ENCODE measurements at regions not wholly inside any gene's neighbourhood (a gene's known extent, or its start where the extent isn't known, plus 50 kb on each side); places are given as distances from the start of the nearest gene placed in this dataset.

DNA sequence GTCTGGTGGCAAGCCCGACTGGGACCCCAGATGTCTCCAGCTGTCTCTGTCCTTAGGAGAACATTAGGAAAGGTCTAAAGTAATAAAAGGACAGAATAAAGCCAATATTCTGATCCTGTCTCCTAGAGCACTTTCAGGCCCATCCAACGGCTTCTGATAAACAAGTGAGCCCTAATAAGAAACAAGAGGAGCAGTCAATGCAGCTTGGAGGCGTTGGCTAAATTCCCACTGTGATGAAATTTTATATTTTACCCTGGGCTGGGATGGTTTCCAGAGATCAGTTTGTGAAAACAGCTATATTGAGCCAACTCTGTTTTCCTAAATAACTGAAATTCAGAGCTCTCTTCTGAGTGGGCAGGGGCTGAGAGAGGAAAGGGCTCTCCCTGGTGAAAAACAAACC, 55.5 kb upstream of the SRRM4 start:
- TF ChIP-seq SP1 (IDR thresholded peaks at IDR 0.05; ENCODE audit: low read depth) (no peak), RAD21 (IDR thresholded peaks at IDR 0.05; ENCODE audit: low read depth) (no peak), ZFX (IDR thresholded peaks at IDR 0.05) (no peak), SIN3A (IDR thresholded peaks at IDR 0.05; ENCODE audit: low read depth) (no peak), POLR2A (IDR thresholded peaks at IDR 0.05; ENCODE audit: borderline replicate concordance, extremely low read depth, insufficient read depth, insufficient read length) (no peak), EZH2phosphoT487 (IDR thresholded peaks at IDR 0.05; ENCODE audit: borderline replicate concordance) (no peak)
- TF ChIP-seq, protein P1, sequence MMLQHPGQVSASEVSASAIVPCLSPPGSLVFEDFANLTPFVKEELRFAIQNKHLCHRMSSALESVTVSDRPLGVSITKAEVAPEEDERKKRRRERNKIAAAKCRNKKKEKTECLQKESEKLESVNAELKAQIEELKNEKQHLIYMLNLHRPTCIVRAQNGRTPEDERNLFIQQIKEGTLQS (IDR thresholded peaks at IDR 0.05) = no peak
- TF ChIP-seq, protein P2, sequence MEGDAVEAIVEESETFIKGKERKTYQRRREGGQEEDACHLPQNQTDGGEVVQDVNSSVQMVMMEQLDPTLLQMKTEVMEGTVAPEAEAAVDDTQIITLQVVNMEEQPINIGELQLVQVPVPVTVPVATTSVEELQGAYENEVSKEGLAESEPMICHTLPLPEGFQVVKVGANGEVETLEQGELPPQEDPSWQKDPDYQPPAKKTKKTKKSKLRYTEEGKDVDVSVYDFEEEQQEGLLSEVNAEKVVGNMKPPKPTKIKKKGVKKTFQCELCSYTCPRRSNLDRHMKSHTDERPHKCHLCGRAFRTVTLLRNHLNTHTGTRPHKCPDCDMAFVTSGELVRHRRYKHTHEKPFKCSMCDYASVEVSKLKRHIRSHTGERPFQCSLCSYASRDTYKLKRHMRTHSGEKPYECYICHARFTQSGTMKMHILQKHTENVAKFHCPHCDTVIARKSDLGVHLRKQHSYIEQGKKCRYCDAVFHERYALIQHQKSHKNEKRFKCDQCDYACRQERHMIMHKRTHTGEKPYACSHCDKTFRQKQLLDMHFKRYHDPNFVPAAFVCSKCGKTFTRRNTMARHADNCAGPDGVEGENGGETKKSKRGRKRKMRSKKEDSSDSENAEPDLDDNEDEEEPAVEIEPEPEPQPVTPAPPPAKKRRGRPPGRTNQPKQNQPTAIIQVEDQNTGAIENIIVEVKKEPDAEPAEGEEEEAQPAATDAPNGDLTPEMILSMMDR (IDR thresholded peaks at IDR 0.05 in 2 of 3, conservative IDR thresholded peaks at IDR 0.05 in 1 of 3; ENCODE audit: borderline replicate concordance in 1 of 3, insufficient read depth in 1 of 3, low read depth in 2 of 3, low read length in 2 of 3) = no peak

Data from HCT116 (cell line).